ENCODE measurements at regions not wholly inside any gene's neighbourhood (a gene's known extent, or its start where the extent isn't known, plus 50 kb on each side); places are given as distances from the start of the nearest gene placed in this dataset.

- Histone ChIP-seq H3K79me2 (ENCODE audit: insufficient read depth, low read length) (no peaks in the 10 kb centered on the region), H3K27ac (ENCODE audit: extremely low read length, insufficient read depth, low read length) (no peak overlapping the region), H3K4me1 (ENCODE audit: insufficient read depth, low read length) (0 out of 2 replicates have a peak, but pooled peaks cover 6% of the 10 kb centered on the region), H3K27me3 (ENCODE audit: control insufficient read depth in 1 of 2, insufficient read depth in 2 of 2, low read length in 2 of 2) (peaks cover 1 to 14% of the 10 kb centered on the region in 2 experiments; a peak in 2 of 5 replicates), H4K20me1 (ENCODE audit: insufficient read depth, low read length) (no peaks in the 10 kb centered on the region), H3K36me3 (replicated peaks in 1 of 2; ENCODE audit: control insufficient read depth in 1 of 2, insufficient read depth in 2 of 2, low read length in 2 of 2) (no peaks in the 10 kb centered on the region), H3K9me3 (ENCODE audit: low read length) (no peaks in the 10 kb centered on the region), H3K4me2 (ENCODE audit: low read depth, low read length) (no peak overlapping the region), H2AFZ (ENCODE audit: low read length) (no peak overlapping the region), H3K4me3 (replicated peaks in 1 of 3; ENCODE audit: insufficient read depth in 1 of 3, low read depth in 2 of 3, low read length in 3 of 3) (no peak overlapping the region), H3K9ac (ENCODE audit: insufficient read depth, low read depth, low read length) (no peak overlapping the region)
- FAIRE-seq: no peak
- no peak for TF ChIP-seq ZNF556 (CRISPR knock-in tag; IDR thresholded peaks at IDR 0.05; ENCODE audit: borderline replicate concordance)
- no peak for TF ChIP-seq RBFOX2 (IDR thresholded peaks at IDR 0.05; ENCODE audit: low read depth, low read length)
- no peak for TF ChIP-seq SIN3A (IDR thresholded peaks at IDR 0.05; ENCODE audit: borderline replicate concordance, low read depth, low read length)
- TF ChIP-seq HNRNPK (IDR thresholded peaks at IDR 0.05; ENCODE audit: low read depth, low read length, poor library complexity, severe bottlenecking): no peak
- no peak for TF ChIP-seq ZNF263 (CRISPR knock-in tag; IDR thresholded peaks at IDR 0.05)
- no peak for TF ChIP-seq MYC (CRISPR knock-in tag; IDR thresholded peaks at IDR 0.05; ENCODE audit: borderline replicate concordance)
- TF ChIP-seq YY1 (IDR thresholded peaks at IDR 0.05; ENCODE audit: insufficient read depth, insufficient replicate concordance, low read depth, low read length): no peak
- TF ChIP-seq ZNF558 (CRISPR knock-in tag; IDR thresholded peaks at IDR 0.05; ENCODE audit: borderline replicate concordance): no peak
- TF ChIP-seq, protein P1, sequence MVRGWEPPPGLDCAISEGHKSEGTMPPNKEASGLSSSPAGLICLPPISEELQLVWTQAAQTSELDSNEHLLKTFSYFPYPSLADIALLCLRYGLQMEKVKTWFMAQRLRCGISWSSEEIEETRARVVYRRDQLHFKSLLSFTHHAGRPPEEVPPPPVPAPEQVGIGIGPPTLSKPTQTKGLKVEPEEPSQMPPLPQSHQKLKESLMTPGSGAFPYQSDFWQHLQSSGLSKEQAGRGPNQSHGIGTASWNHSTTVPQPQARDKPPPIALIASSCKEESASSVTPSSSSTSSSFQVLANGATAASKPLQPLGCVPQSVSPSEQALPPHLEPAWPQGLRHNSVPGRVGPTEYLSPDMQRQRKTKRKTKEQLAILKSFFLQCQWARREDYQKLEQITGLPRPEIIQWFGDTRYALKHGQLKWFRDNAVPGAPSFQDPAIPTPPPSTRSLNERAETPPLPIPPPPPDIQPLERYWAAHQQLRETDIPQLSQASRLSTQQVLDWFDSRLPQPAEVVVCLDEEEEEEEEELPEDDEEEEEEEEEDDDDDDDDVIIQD (CRISPR knock-in tag; IDR thresholded peaks at IDR 0.05; ENCODE audit: low read depth): no peak
- TF ChIP-seq SIN3B (IDR thresholded peaks at IDR 0.05; ENCODE audit: low read length): no peak
- TF ChIP-seq, protein P2, sequence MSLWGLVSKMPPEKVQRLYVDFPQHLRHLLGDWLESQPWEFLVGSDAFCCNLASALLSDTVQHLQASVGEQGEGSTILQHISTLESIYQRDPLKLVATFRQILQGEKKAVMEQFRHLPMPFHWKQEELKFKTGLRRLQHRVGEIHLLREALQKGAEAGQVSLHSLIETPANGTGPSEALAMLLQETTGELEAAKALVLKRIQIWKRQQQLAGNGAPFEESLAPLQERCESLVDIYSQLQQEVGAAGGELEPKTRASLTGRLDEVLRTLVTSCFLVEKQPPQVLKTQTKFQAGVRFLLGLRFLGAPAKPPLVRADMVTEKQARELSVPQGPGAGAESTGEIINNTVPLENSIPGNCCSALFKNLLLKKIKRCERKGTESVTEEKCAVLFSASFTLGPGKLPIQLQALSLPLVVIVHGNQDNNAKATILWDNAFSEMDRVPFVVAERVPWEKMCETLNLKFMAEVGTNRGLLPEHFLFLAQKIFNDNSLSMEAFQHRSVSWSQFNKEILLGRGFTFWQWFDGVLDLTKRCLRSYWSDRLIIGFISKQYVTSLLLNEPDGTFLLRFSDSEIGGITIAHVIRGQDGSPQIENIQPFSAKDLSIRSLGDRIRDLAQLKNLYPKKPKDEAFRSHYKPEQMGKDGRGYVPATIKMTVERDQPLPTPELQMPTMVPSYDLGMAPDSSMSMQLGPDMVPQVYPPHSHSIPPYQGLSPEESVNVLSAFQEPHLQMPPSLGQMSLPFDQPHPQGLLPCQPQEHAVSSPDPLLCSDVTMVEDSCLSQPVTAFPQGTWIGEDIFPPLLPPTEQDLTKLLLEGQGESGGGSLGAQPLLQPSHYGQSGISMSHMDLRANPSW (CRISPR knock-in tag; IDR thresholded peaks at IDR 0.05; ENCODE audit: borderline replicate concordance): no peak
- TF ChIP-seq ZMAT3 (CRISPR knock-in tag; conservative IDR thresholded peaks at IDR 0.05): no peak
- TF ChIP-seq ZNF251 (CRISPR knock-in tag; IDR thresholded peaks at IDR 0.05): no peak
- TF ChIP-seq HMGA1 (CRISPR knock-in tag; conservative IDR thresholded peaks at IDR 0.05): no peak
- no peak for TF ChIP-seq TBL1XR1 (IDR thresholded peaks at IDR 0.05; ENCODE audit: borderline replicate concordance, low read length, partially characterized antibody)
- no peak for TF ChIP-seq MEF2D (CRISPR knock-in tag; IDR thresholded peaks at IDR 0.05)
- TF ChIP-seq ZNF354B (CRISPR knock-in tag; IDR thresholded peaks at IDR 0.05): no peak
- no peak for TF ChIP-seq MAFK (conservative IDR thresholded peaks at IDR 0.05 in 1 of 2, IDR thresholded peaks at IDR 0.05 in 1 of 2; ENCODE audit: low read length in 2 of 2)
- no peak for TF ChIP-seq HIVEP1 (CRISPR knock-in tag; IDR thresholded peaks at IDR 0.05)
- ChIA-PET CTCF (ENCODE audit: low intra/inter-chr PET ratio, low total read pairs) (no interaction called here), POLR2A (no interaction called here)
- intact Hi-C loops (cut with micrococcal nuclease; ENCODE audit: unreplicated experiment) (loop anchor here (1.0 kb wide), 1 partner anchor 298 kb away; no protein-coding TSS in a partner anchor), in situ Hi-C loops (cut with HindIII; ENCODE audit: extremely low pct_ligation_motif_present, low pct_unique_long_range_greater_than_20kb) (no loop called here)
- ATAC-seq: no peak
- BruUV-seq (replicated peaks): no TSS peak
- 48% methylated on average over 8 of the region's 8 CpGs for WGBS (ENCODE audit: low lambda C conversion rate)
- DNase-seq (ENCODE audit: low spot score): no peak
These were observed 234.2 kb downstream of the TTC32 start for GRCh38 chr2:19667536-19667949.

Data from HepG2 (cell line).